ENCODE measurements at regions not wholly inside any gene's neighbourhood (a gene's known extent, or its start where the extent isn't known, plus 50 kb on each side); places are given as distances from the start of the nearest gene placed in this dataset.

GRCh38 chr5:125046838-125047237, 300.4 kb upstream of the ZNF608 start:
- TF ChIP-seq CTCF (IDR thresholded peaks at IDR 0.05) = no peak
- no peak for TF ChIP-seq POLR2A (IDR thresholded peaks at IDR 0.05)
